Neutrophil (primary cell): ENCODE measurements at regions not wholly inside any gene's neighbourhood (a gene's known extent, or its start where the extent isn't known, plus 50 kb on each side); places are given as distances from the start of the nearest gene placed in this dataset.

Source experiments
- H3K27ac ChIP-seq: fragments of 200-600 bp; sonication (generic); 2 replicates; pipeline ENCODE4 v1.5.1; 2016; ENCODE audit warnings: mild to moderate bottlenecking, moderate library complexity
- H3K27me3 ChIP-seq: fragments of 200-600 bp; sonication (generic); 2 replicates; pipeline ENCODE4 v1.6.0; 2016; ENCODE audit warnings: mild to moderate bottlenecking
- H3K36me3 ChIP-seq: fragments of 200-600 bp; sonication (generic); 2 replicates; pipeline ENCODE4 v1.5.1; 2017
- H3K4me1 ChIP-seq, 2 experiments: fragments of 200-600 bp in 1 of 2; sonication (generic) in 1 of 2; 1 replicate in 1 of 2; 2 replicates in 1 of 2; pipeline versions ENCODE4 v1.5.1 to v1.6.1; 2013 to 2016; ENCODE audit warnings: low read depth in 1 of 2, low read length in 1 of 2, mild to moderate bottlenecking in 1 of 2, moderate library complexity in 1 of 2; ENCODE audit not compliant: control insufficient read depth in 1 of 2, insufficient read depth in 1 of 2
- H3K4me3 ChIP-seq, 2 experiments: fragments of 200-600 bp in 1 of 2; sonication (generic) in 1 of 2; 1 replicate in 1 of 2; 2 replicates in 1 of 2; pipeline ENCODE4 v1.5.1; 2013 to 2016; ENCODE audit warnings: low read depth in 1 of 2, low read length in 1 of 2, mild to moderate bottlenecking in 1 of 2, moderate library complexity in 1 of 2
- H3K9me3 ChIP-seq: fragments of 200-600 bp; sonication (generic); 2 replicates; pipeline ENCODE4 v1.5.1; 2016
- TF ChIP-seq, protein P1 (sequence below): fragments of 200-600 bp; sonication (generic); IDR thresholded peaks from 2 replicates; pipeline ENCODE4 v1.5.1; 2016; ENCODE audit warnings: antibody characterized with exemption

DNA sequence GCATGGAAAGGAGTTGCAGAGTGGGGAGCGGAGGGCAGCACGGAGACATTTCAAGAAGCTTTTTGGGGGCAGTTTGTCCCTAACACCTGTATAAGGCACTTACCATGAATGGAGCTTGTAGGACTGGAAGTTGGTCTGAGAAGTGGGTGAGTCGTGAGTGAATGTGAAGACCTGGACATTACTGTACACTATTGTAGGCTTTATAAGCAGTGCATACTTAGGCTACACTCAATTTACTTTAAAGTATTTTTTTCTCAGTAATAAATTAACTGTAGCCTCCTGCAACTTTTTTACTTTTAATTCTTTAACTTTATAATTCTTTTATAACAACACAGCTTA lies 141.6 kb upstream of the ETV3 start:
- Histone ChIP-seq H3K27ac (no peak overlapping the region), H3K9me3 (no peaks in the 10 kb centered on the region), H3K4me1 (no peaks in the 10 kb centered on the region), H3K27me3 (peaks cover 84% of the 10 kb centered on the region), H3K4me3 (no peak overlapping the region), H3K36me3 (no peaks in the 10 kb centered on the region)
- TF ChIP-seq, protein P1, sequence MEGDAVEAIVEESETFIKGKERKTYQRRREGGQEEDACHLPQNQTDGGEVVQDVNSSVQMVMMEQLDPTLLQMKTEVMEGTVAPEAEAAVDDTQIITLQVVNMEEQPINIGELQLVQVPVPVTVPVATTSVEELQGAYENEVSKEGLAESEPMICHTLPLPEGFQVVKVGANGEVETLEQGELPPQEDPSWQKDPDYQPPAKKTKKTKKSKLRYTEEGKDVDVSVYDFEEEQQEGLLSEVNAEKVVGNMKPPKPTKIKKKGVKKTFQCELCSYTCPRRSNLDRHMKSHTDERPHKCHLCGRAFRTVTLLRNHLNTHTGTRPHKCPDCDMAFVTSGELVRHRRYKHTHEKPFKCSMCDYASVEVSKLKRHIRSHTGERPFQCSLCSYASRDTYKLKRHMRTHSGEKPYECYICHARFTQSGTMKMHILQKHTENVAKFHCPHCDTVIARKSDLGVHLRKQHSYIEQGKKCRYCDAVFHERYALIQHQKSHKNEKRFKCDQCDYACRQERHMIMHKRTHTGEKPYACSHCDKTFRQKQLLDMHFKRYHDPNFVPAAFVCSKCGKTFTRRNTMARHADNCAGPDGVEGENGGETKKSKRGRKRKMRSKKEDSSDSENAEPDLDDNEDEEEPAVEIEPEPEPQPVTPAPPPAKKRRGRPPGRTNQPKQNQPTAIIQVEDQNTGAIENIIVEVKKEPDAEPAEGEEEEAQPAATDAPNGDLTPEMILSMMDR, result no peak

DNA sequence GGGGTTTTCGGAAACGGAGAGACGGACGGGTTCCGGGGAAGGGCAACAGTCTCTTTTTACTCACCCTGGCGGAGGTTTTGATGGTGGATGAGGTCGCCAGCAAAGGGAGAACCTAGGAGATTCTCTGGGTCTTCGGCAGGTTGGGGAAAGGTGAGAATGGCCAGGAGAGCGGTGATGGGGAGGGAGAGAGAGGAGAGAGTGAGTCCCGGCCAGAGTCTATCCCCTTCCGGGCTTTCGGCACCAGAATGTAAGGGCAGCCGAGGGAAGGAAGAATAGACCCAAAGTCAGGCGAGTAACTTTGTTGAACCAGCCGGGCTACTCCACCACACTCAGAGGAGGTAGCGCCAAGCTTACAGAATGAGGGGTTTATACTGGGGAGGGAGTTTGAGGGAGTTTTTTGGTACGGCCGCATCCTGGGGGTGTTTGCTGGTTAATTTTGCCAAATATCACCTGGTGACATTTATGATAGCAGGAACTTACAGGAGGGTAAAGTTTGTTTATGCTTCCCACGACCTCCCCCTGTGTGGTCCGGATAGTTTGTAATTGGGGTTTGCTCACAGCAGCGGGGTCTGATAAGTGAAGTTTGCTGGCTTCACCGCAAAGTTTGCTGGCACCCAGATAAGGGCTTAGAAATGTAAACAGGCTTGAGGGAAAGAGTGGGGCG lies 141.1 kb upstream of the ETV3 start:
- Histone ChIP-seq H3K27ac (no peak overlapping the region), H3K4me1 (no peaks in the 10 kb centered on the region), H3K9me3 (no peaks in the 10 kb centered on the region), H3K4me3 (no peak overlapping the region), H3K27me3 (peaks cover 89% of the 10 kb centered on the region), H3K36me3 (no peaks in the 10 kb centered on the region)
- TF ChIP-seq, protein P1, result no peak

DNA sequence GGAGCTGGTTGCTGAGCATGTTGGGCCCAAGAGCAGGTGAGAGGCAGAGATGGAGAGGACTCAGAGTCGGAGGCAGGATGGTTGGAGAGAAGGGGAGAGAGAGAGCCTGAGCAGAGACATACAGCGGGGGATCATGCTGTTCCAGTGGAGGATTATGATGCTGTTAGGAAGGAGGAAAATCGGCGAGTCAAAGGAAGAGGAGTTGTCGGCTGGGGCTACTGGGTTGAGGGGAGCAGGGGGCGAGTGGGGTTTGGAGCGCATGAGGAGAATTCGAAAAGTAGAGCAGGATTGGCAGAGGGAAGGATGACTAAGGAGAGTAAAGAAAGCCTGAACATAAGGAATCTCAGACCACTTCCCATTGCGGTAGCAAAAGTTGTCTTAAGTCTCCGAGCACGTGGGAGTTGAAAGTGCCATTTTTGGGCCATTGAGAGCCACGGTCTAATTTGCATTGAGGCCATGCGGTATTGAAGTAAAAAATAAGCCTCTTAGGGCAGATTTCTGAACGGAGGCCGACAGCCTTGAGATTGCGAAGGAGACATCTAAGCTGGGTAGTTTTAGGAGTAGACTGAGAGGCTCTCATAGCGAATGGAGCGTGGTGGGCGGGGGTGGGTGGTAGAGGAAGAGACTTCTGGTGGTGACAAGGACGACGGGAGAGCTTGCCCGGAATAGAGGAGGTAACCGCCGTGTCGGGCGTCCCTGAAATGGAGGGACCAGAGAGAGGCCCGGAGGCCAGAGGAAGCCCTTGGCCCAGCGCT lies 140.4 kb upstream of the ETV3 start:
- no peaks in the 10 kb centered on the region for H3K4me1 ChIP-seq
- H3K27ac ChIP-seq, result no peak overlapping the region
- H3K9me3 ChIP-seq, result no peaks in the 10 kb centered on the region
- TF ChIP-seq, protein P1, result no peak
- H3K27me3 ChIP-seq, result peaks cover 93% of the 10 kb centered on the region
- H3K36me3 ChIP-seq, result no peaks in the 10 kb centered on the region
- H3K4me3 ChIP-seq, result no peak overlapping the region

DNA sequence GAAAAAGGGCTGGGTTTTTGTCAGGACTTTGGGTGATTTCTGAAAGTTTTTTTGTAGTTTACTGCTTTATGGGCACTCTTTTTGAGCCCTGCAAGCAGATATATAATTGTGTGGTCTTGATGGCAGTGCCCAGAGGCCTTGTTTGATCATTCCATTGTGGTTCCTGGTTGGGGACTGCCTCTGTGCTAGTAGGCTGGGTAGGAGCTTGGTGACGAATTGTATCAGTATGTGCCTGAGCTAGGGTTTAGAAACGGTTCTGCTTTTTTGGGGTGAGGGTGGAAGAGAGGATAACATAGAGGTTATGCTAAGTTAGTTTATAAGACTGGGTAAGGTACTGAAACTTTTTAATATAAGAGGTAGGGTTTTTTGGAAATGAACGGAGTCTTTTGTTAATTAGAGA lies 139.7 kb upstream of the ETV3 start:
- TF ChIP-seq, protein P1, result no peak
- no peaks in the 10 kb centered on the region for H3K36me3 ChIP-seq
- H3K27me3 ChIP-seq, result peaks cover 92% of the 10 kb centered on the region
- H3K27ac ChIP-seq, result no peak overlapping the region
- H3K4me1 ChIP-seq, result no peaks in the 10 kb centered on the region
- no peaks in the 10 kb centered on the region for H3K9me3 ChIP-seq
- H3K4me3 ChIP-seq, result no peak overlapping the region

DNA sequence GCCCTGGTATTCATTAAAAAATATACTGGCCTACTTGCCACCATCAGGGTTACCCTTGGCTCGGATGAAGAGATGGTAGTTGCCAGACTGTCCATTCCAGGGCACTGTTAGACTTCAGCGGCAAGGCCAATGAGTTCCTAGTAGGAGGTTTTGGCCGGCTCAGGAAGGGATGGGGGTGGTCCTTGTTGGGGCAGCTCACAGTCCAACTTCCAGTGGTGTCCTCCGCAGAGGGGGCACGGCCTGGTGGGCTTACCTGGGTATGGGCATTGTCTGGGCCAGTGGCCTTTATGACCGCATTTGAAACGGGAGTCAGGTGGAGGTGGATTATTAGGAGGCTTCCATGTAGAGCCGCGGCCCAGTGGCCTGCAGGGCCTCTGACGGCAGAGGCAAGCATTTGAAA lies 139.1 kb upstream of the ETV3 start:
- no peaks in the 10 kb centered on the region for H3K9me3 ChIP-seq
- no peaks in the 10 kb centered on the region for H3K4me1 ChIP-seq
- no peak overlapping the region for H3K4me3 ChIP-seq
- H3K27ac ChIP-seq, result no peak overlapping the region
- H3K27me3 ChIP-seq, result peaks cover 90% of the 10 kb centered on the region
- no peaks in the 10 kb centered on the region for H3K36me3 ChIP-seq
- TF ChIP-seq, protein P1, result no peak
